ENCODE measurements at regions not wholly inside any gene's neighbourhood (a gene's known extent, or its start where the extent isn't known, plus 50 kb on each side); places are given as distances from the start of the nearest gene placed in this dataset.

GRCh38 chr1:5576011-5576672, 416.1 kb downstream of the NPHP4 start:
- Histone ChIP-seq H3K4me1 (no peaks in the 10 kb centered on the region), H3K36me3 (replicated peaks in 1 of 2; ENCODE audit: insufficient read depth in 1 of 2, low read depth in 2 of 2) (no peaks in the 10 kb centered on the region), H3K27ac (no peak overlapping the region), H3K27me3 (no peaks in the 10 kb centered on the region), H3K9me3 (no peaks in the 10 kb centered on the region), H3K4me3 (no peak overlapping the region)
- WGBS, 2 donors: 48 to 55% methylated on average over 8 to 9 of the region's 9 CpGs
- no peak for ATAC-seq
- DNase-seq: no peak
- TF ChIP-seq CTCF (IDR thresholded peaks at IDR 0.05) (no peak), POLR2A (IDR thresholded peaks at IDR 0.05) (no peak)
- intact Hi-C loops (cut with DNase I): no loop called here

GRCh38 chr1:5575396-5575940, 416.8 kb downstream of the NPHP4 start:
- no peak for DNase-seq
- no peak for ATAC-seq
- H3K9me3 ChIP-seq: no peaks in the 10 kb centered on the region
- intact Hi-C loops (cut with DNase I): no loop called here
- no peak overlapping the region for H3K27ac ChIP-seq
- no peaks in the 10 kb centered on the region for H3K27me3 ChIP-seq
- H3K4me3 ChIP-seq: no peak overlapping the region
- 63 to 70% methylated on average over 4 to 5 of the region's 5 CpGs for WGBS, 2 donors
- H3K36me3 ChIP-seq (replicated peaks in 1 of 2; ENCODE audit: insufficient read depth in 1 of 2, low read depth in 2 of 2): no peaks in the 10 kb centered on the region
- no peaks in the 10 kb centered on the region for H3K4me1 ChIP-seq
- TF ChIP-seq POLR2A (IDR thresholded peaks at IDR 0.05): no peak
- TF ChIP-seq CTCF (IDR thresholded peaks at IDR 0.05): no peak

- no peak overlapping the region for H3K4me3 ChIP-seq
- H3K36me3 ChIP-seq (replicated peaks in 1 of 2; ENCODE audit: insufficient read depth in 1 of 2, low read depth in 2 of 2): no peaks in the 10 kb centered on the region
- no peak for DNase-seq
- no peaks in the 10 kb centered on the region for H3K4me1 ChIP-seq
- no peaks in the 10 kb centered on the region for H3K9me3 ChIP-seq
- intact Hi-C loops (cut with DNase I): no loop called here
- no peak for ATAC-seq
- TF ChIP-seq POLR2A (IDR thresholded peaks at IDR 0.05): no peak
- no peak for TF ChIP-seq CTCF (IDR thresholded peaks at IDR 0.05)
- 40 to 49% methylated on average over 4 of the region's 4 CpGs for WGBS, 2 donors
- H3K27me3 ChIP-seq: no peaks in the 10 kb centered on the region
- H3K27ac ChIP-seq: no peak overlapping the region
These were observed 417.6 kb downstream of the NPHP4 start for GRCh38 chr1:5574641-5575040.

- 64 to 66% methylated on average over 2 of the region's 2 CpGs for WGBS, 2 donors
- H3K27ac ChIP-seq: no peak overlapping the region
- intact Hi-C loops (cut with DNase I): no loop called here
- H3K27me3 ChIP-seq: no peaks in the 10 kb centered on the region
- no peak for DNase-seq
- no peaks in the 10 kb centered on the region for H3K9me3 ChIP-seq
- no peaks in the 10 kb centered on the region for H3K36me3 ChIP-seq (replicated peaks in 1 of 2; ENCODE audit: insufficient read depth in 1 of 2, low read depth in 2 of 2)
- no peak for ATAC-seq
- H3K4me1 ChIP-seq: no peaks in the 10 kb centered on the region
- no peak for TF ChIP-seq CTCF (IDR thresholded peaks at IDR 0.05)
- TF ChIP-seq POLR2A (IDR thresholded peaks at IDR 0.05): no peak
- H3K4me3 ChIP-seq: no peak overlapping the region
These were observed 419.4 kb downstream of the NPHP4 start for GRCh38 chr1:5572794-5573193.

- no peak for TF ChIP-seq POLR2A (IDR thresholded peaks at IDR 0.05)
- TF ChIP-seq CTCF (IDR thresholded peaks at IDR 0.05): no peak
- ATAC-seq: no peak
- H3K36me3 ChIP-seq (replicated peaks in 1 of 2; ENCODE audit: insufficient read depth in 1 of 2, low read depth in 2 of 2): no peaks in the 10 kb centered on the region
- WGBS, 2 donors: 75 to 79% methylated on average over 9 to 11 of the region's 11 CpGs
- DNase-seq: no peak
- intact Hi-C loops (cut with DNase I): no loop called here
- no peaks in the 10 kb centered on the region for H3K9me3 ChIP-seq
- no peaks in the 10 kb centered on the region for H3K4me1 ChIP-seq
- no peak overlapping the region for H3K4me3 ChIP-seq
- no peak overlapping the region for H3K27ac ChIP-seq
- no peaks in the 10 kb centered on the region for H3K27me3 ChIP-seq
These were observed 420.3 kb downstream of the NPHP4 start for GRCh38 chr1:5571861-5572401.

Data from body of pancreas (tissue), 4 donors.